ENCODE measurements at regions not wholly inside any gene's neighbourhood (a gene's known extent, or its start where the extent isn't known, plus 50 kb on each side); places are given as distances from the start of the nearest gene placed in this dataset.

GRCh38 chr7:41633690-41634089 is 69.2 kb downstream of the INHBA start:
- no peak for DNase-seq (ENCODE audit: low read depth, low spot score)

- DNase-seq (ENCODE audit: low read depth, low spot score) = no peak
These were observed 72.1 kb downstream of the INHBA start for GRCh38 chr7:41630741-41631140.

DNA sequence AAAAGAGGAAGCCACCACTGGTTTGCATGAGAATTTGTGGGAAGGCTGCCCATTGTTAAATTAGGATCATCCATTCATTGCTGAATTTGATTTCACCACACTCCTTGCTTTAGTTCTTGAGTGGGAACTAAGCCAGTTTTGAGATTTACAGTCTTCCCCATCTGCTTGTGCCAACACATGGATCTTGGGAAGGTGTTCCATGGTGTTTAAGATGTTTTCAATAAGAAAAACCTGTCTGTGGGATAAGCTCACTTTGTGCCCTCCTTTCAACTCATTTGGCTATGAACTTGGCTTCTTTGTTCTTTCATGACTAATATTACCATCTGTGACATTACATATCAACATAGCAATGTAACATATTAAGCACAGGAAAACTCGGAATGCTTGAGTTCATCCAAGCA is 73.2 kb downstream of the INHBA start:
- DNase-seq (ENCODE audit: low read depth, low spot score) = no peak

- no peak for DNase-seq (ENCODE audit: low read depth, low spot score)
These were observed 74.0 kb downstream of the INHBA start for GRCh38 chr7:41628901-41629300.

- no peak for DNase-seq (ENCODE audit: low read depth, low spot score)
These were observed 75.1 kb downstream of the INHBA start for GRCh38 chr7:41627645-41628298.

GRCh38 chr7:41624818-41625217 is 78.1 kb downstream of the INHBA start:
- no peak for DNase-seq (ENCODE audit: low read depth, low spot score)

DNA sequence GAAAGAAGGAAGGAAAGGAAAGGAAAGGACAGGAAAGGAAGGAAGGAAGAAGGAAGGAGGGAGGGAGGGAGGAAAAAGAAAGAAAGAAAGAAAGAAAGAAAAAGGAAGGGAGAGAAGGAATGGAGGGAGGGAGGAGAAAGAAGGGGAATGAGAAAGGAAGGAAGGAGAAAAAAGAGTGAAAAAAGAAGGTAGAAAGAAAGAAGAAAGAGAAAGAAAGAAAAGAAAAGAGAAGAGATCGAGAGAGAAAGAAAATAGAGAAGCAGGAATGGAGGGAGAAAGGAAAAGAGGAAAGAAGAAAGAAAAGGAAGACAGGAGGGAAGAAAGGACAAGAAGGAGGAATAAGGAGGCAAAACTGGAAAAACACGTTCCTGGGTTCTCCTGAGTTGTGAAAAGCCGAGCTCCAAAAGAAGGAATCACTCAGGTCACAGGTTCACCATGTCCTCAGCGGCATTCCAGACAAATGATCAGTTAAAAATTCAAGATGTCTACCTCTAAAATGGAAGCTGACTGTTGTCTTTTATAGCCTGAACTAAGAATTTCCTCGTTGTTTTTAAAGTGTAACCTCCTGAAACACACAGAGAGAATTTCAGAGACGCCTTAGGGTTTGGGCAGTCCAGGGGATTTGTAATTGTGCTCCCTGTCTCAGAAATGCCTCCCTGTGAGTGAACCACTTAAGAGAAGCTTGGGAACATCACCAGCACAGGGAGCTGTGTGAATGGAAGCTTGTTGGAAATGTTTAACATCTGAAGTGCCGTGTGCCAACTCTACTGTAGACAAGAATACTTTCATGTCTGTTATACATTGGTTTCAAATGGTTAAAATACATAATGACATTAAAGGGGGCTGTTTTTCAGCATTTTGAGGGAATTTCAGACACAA is 80.7 kb downstream of the INHBA start:
- DNase-seq (ENCODE audit: low read depth, low spot score) = no peak

- DNase-seq (ENCODE audit: low read depth, low spot score) = no peak
These were observed 84.9 kb downstream of the INHBA start for GRCh38 chr7:41617987-41618386.

- DNase-seq (ENCODE audit: low read depth, low spot score) = no peak
These were observed 90.1 kb downstream of the INHBA start for GRCh38 chr7:41612798-41613197.

- DNase-seq (ENCODE audit: low read depth, low spot score) = no peak
These were observed 90.5 kb downstream of the INHBA start for GRCh38 chr7:41612386-41612785.

DNA sequence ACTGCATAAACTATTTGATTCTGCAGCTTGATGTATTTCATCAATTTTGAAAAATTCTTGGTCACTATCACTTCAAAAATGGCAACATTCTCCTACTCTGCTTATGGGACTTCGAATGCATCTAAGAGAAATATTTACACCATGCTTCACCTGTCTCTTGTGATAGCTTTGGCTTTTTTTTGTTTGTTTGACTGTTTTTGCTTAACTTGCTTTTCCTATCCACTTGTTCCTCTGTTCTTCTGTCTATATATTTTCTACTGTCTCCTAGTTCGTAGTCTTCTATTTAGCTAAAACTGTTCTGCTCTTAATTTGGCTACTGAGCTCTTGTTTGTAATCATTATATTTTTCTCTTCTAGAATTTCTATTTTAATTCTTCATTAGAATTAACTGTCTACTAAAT is 94.4 kb downstream of the INHBA start:
- no peak for DNase-seq (ENCODE audit: low read depth, low spot score)

GRCh38 chr7:41603985-41604384 is 98.9 kb downstream of the INHBA start:
- DNase-seq (ENCODE audit: low read depth, low spot score) = no peak

GRCh38 chr7:41599760-41600159 is 103.1 kb downstream of the INHBA start:
- DNase-seq (ENCODE audit: low read depth, low spot score) = no peak

- no peak for DNase-seq (ENCODE audit: low read depth, low spot score)
These were observed 110.1 kb downstream of the INHBA start for GRCh38 chr7:41592794-41593193.

DNA sequence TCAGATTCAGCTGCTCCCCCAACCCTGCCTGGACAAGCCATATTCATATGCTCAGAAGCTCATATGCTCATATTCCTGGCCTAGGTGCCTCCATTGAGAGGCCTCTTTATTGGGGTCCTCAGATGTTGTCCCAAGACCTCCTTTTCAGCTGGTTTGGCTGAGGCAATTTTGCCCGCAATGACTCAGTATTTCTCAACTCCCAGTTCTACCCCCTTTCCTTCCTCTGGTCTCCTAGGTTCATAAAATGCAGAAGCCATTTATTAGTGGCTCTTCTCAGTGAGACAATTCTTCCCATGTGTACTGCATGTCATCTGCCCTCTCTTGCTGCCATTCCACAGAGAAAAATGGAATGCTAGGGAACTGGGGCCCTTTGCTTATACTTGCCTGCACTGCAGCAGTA is 110.7 kb downstream of the INHBA start:
- no peak for DNase-seq (ENCODE audit: low read depth, low spot score)

- no peak for DNase-seq (ENCODE audit: low read depth, low spot score)
These were observed 111.9 kb downstream of the INHBA start for GRCh38 chr7:41590986-41591385.

- DNase-seq (ENCODE audit: low read depth, low spot score) = no peak
These were observed 114.5 kb downstream of the INHBA start for GRCh38 chr7:41588341-41588740.

GRCh38 chr7:41586931-41587640 is 115.8 kb downstream of the INHBA start:
- no peak for DNase-seq (ENCODE audit: low read depth, low spot score)

DNA sequence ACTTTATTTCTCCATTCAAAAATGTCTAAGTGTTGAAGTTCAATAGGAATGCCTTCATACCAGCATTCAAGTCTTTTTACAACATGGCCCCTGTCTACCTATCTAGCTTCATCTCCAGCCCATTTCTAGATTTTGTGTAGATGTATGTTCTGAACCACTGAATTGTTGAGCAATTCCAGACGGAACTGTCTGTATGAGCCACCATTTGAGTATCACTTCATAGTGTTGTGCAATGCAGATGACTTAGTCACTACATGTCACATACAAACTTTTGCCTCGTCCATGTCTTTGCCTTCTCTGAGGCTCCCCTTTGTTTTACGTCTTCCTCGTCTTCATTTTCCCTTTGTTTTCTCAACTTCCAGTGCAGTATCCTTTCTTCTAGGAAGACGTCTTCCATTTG is 118.1 kb downstream of the INHBA start:
- no peak for DNase-seq (ENCODE audit: low read depth, low spot score)

GRCh38 chr7:41582116-41582515 is 120.8 kb downstream of the INHBA start:
- DNase-seq (ENCODE audit: low read depth, low spot score) = no peak

GRCh38 chr7:41581041-41581440 is 121.8 kb downstream of the INHBA start:
- no peak for DNase-seq (ENCODE audit: low read depth, low spot score)

Data from pulmonary artery endothelial cell (primary cell).